ENCODE measurements at regions not wholly inside any gene's neighbourhood (a gene's known extent, or its start where the extent isn't known, plus 50 kb on each side); places are given as distances from the start of the nearest gene placed in this dataset.

DNA sequence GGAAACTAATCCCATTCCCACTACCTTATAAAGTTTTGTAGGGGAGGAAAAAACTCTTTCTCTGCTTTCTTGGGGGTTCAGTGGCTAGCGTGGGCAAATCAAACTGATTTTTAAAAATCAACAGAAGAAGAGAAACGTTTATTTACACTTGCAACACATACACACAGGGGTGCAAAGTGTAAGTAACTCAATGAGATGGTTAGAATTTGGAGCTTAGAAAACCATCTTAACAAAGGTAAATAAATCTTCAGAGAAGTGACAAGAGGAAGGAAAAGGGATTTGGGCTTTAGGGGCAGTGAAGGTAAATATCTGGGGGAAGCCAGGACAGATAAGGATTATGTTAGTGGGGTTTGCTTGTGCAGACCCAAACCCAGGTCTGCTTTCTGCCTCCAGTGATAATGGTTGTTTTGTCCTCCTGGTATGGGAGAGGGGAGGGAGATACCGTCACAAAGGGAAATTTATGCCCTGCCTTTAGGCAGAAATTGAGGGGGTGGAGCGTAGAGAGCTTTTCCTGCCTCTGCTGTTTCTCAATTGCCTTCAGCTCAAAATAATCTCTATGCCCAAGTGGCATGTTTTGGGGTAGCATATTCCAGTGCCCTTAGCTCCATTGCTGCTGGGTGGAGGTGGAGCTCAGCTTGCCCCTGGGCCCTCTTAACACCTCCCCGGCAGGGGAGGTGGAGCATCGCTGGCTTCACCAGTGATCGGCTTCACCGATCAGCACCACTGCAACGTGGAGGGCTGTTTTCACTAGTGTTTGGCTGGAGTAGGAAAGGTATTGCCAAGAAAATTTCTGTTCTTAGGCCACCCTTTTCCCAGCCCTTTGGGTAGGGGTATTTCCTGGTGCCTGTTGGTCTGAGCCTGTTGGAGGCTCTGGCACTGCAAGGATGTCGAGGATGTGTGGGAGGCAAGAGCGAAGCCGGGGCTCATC is 92.2 kb downstream of the TEX51 start:
- DNase-seq (ENCODE audit: low spot score) = no peak

GRCh38 chr2:126994340-126994777 is 95.7 kb downstream of the TEX51 start:
- no peak for DNase-seq (ENCODE audit: low spot score)

DNA sequence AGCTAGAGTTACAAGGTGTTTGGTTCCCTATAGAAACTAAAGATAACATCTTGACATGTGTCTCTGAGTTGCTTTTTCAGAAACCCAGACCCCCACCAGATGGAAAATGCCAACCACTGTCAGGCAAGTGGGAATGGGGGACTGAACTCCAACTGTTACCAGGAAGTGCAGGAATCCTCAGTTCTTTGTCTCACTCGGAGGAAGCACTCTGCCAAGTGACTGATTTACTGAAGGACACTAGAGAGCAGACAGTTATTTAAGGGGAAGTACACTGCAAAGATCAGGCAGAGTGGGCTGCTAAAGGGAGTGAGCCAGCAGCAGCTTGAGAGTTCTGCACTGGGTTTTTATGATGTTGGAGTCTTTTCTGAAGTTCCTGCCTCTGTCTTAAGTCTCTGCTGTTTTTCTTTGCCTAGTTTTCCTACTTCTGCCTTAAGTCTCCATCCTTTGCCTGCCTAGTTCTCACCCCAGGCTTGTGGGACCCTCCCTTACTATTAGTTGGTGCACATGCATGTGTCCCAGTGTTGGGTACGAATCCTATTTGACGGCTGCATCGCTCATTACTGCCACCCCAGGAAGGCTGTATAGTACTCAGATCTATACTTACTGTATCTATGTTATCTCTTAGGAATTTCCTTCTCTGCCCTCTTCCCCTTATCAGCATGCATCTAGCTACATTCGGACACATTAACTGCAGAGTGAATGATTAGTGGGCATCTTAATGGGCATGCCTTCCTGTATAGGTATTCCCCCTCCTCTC is 97.1 kb downstream of the TEX51 start:
- DNase-seq (ENCODE audit: low spot score) = no peak

- DNase-seq (ENCODE audit: low spot score) = no peak
These were observed 97.6 kb downstream of the TEX51 start for GRCh38 chr2:126996378-126996699.
